Fibroblast of gingiva (primary cell): ENCODE measurements at regions not wholly inside any gene's neighbourhood (a gene's known extent, or its start where the extent isn't known, plus 50 kb on each side); places are given as distances from the start of the nearest gene placed in this dataset.

Experiments used
- DNase-seq: peaks from one replicate; pipeline ENCODE4 v3.0.0-alpha.2; 2011; ENCODE audit warnings: low read depth

- peak; percentile 51 for DNase-seq
These were observed 698.3 kb upstream of the FANCL start for GRCh38 chr2:58939388-58939787.

DNA sequence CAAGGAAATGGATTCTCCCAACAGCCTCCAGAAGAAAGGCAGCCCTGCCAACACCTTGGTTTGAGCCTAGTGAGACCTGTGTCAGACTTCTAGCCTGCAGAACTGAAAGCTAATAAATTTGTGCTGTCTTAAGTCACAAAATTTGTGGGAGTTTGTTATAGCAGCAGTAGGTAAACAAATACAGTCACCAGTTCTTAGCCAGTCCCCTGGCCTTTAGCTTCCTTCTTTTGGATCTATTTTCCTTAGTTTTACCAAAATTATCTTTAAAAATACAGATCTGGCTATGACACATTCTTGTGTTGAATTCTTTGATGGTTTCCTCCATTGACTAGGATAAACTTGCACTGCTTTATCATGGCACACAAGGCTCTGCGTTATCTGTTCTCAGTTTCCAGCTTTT lies 697.9 kb upstream of the FANCL start:
- DNase-seq: no peak

- DNase-seq: no peak
These were observed 691.7 kb upstream of the FANCL start for GRCh38 chr2:58932801-58933200.

- DNase-seq: peak; percentile 40
These were observed 689.4 kb upstream of the FANCL start for GRCh38 chr2:58930537-58930936.

DNA sequence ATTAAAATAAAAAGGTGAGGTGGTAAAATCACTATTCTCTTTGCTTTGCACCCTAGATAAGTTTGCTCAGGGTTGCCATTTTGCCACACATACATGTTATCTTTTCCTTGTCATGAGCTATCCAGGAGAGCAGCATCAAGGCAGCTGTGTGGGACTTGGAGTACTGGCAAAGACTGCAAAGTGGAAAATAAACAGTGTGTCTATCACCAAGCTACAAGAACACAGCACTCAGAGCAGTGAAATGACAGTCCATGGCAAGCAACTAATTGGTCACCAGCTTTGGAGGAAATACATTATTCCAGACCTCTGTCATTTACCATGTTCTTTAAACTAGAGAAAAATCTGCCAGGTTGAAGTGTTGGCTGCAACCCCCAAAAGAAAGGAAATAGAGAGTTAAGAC lies 687.8 kb upstream of the FANCL start:
- DNase-seq: no peak

DNA sequence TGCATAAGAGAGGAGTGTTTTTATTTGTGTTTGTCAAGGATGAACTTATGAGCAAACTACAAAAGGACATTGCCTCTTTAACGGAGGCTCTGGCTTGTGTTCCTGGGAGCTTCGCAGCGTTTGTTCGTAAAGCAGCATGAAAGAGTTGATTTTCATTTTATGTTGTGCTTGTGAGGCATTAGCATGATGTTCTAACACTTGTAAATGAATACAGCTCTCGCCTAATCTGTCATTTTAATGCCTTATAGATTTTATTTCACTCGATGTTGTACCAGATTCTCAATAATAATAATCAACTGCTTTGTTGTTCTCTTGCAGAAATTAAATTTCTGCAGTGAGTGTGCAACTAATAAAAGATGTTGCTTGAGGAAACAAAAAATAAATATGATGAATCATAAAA lies 687.3 kb upstream of the FANCL start:
- no peak for DNase-seq

DNA sequence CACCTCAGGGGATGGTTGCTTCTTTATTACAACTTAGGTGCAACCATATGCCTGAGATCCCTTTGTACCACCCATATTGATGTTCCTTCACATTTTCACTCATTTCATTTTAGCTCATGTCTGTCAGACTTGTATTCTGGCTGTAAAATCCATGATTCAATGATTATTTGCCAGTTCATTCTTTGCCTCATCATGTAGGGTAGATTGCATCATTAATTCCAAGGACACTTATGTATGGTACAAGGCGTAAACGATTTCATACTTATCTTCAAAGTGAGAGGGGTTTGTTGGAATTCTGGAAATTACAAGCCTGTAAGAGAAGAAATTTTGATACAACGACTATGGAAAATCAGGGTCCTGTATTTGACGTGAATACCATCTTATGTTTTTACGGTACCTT lies 685.0 kb upstream of the FANCL start:
- no peak for DNase-seq

DNA sequence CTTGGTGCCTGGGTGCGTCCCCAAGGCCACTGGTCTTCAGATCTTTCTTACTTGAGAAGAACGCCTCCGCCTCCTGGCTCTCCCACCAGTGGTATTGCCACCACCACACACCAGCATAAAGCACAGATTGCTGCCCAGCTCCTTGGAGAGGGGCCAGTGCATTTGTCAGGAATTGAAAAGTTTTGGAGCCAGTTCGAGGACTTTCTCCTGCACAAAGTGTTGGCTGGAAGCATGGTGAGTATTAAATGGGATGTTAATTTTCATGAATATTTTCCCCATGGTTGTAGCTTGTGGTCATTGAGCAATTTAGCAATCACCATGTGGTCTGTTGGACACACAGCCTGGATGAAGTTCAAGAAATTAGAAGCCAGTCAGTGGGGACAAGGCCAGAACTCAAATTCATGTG lies 684.6 kb upstream of the FANCL start:
- DNase-seq: peak; percentile 84

- DNase-seq: peak; percentile 42
These were observed 682.7 kb upstream of the FANCL start for GRCh38 chr2:58923869-58924268.

DNA sequence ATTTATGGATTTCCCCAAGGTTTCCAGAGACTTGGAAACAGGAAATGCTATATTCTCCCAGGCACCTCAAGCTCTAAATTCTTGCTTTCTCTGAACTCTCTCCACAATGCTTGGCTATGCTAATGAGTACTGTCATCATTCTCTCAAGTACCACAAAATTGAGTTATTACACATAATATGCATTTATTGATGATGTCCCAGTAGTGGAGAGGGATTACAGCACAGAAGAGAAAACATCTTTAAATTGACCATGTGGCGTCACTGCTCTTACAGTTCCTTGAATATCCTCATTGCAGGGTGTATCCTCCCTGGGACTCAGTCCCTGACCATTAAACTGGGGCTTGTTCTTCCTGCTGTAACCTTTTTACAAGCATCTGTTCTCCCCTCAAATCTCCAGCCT lies 681.1 kb upstream of the FANCL start:
- no peak for DNase-seq

- DNase-seq: peak; percentile 14
These were observed 680.6 kb upstream of the FANCL start for GRCh38 chr2:58921676-58922075.

DNA sequence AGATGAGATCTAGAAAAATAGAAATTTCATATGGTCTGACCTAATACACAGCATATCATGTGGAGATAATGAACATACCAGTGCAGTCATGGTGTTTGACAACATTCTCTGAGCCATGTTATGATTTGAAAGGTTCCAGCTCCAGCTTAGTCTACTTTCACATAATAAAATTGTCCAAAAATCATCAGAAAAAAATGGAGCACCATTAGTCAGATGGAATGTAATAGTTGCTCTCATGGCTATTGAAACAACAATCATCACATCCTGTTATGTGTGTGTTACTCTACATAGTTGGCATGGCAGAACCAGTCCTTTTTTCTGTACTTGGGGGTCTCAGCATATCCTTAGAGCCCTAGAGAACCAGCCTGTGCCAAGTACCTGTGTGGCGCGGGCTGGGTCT lies 678.9 kb upstream of the FANCL start:
- no peak for DNase-seq

GRCh38 chr2:58919316-58919715 lies 678.2 kb upstream of the FANCL start:
- no peak for DNase-seq

DNA sequence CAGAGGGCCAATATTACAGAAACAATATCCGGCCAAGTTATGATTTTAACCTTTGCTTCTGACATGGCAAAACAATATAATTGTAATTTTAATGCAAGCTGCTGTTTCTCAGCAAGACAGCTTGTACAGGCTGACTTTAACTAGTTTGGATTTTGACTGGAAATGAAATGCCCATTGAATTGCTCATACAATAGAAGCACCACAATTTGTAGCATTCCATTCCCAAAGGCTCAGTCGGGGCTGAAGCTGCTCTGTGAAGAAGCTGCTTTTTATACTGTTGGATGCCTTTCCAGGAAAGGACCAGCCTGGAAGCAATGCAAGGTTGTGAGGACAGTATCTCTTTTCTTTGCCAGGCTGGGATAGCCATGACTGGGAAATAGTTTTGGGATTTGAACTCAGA lies 677.0 kb upstream of the FANCL start:
- peak; percentile 27 for DNase-seq

DNA sequence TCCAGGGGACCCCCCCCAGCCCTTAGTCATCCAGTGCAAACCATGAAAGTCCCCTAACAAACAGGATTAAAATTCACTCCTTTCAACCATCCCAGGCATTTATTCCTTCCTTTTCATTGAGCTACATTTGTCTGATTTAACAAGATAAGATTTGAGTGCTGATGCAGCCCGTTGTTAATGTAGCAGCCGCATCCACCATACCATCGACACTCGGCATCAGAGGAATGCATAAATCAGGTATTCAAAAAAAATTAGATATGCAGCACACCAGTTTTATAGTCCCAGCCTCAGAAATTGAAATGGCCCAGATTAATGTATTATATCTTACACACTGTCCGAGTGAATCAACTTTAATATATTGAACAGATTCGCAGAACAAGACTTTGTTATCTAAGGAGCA lies 676.5 kb upstream of the FANCL start:
- no peak for DNase-seq

GRCh38 chr2:58916063-58916462 lies 674.9 kb upstream of the FANCL start:
- peak; percentile 19 for DNase-seq

DNA sequence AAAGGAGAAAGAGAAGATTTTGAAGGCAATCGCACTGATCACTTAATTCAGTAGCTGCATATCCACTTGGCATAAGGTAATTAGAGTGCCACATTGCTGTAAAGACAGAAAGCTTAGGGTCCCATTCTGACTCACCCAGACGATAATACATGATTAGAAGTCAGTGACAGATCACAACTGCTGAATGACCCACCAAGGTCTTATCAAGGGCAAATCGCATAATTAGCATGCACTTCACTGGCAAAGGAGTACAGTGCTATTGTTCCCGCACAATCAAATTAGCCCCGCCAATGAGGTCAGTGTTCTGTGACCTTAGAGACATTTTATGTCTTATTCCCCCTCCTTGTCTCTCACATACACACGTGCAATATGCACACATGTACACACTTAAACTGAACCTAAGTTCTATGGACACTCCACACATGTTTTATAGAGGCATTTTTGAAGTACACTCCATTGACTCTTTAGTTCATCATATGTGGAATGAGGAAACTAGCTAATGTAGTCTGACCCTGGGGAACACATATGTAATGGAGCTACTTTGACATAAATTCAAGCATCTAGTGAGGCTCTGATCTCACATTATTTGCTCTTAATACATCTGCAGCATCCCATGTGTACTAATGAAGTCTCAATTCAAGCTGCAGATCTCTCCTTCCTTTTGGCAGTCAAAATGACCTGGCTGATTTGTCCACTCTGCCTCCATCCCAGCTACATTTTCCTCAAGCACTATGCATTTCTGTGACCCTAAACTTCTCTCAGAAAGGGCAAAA lies 673.8 kb upstream of the FANCL start:
- no peak for DNase-seq

GRCh38 chr2:58913082-58913726 lies 672.1 kb upstream of the FANCL start:
- DNase-seq: no peak

GRCh38 chr2:58911877-58912276 lies 670.8 kb upstream of the FANCL start:
- DNase-seq: no peak

DNA sequence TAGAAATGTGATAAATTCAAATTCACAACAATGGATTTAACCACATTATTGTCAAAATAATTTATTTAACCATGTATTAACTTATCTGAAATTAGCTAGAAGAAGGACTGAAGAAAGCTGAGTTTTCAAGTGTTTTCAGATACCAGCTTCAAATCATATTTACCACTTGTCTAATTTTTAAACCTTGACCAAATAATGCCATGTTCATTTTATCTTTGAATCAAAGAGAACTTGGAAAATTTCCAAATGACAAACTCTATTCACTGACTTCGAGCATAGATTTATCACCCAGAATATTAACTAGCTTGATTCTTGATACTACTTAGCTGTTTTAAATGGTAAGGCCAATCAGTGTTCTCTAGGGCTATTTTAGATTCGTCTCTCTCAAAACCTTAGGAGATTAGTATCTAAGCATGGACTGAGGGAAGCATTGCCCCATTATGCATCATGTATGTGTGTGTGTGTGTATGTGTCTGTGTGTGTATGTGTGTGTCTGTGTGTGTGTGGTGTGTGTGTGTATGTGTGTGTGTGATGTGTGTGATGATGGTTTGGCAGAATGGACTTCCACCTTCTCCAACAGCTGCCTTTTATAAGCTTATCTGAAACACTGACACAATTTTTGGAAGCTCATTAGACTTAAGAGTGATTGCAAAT lies 667.5 kb upstream of the FANCL start:
- no peak for DNase-seq

GRCh38 chr2:58907644-58908043 lies 666.5 kb upstream of the FANCL start:
- no peak for DNase-seq

- DNase-seq: no peak
These were observed 665.0 kb upstream of the FANCL start for GRCh38 chr2:58906081-58906645.

- DNase-seq: no peak
These were observed 663.0 kb upstream of the FANCL start for GRCh38 chr2:58904095-58904494.
